Stimulated activated effector memory CD8-positive, alpha-beta T cell treated with anti-CD3 and anti-CD28 coated beads, Interleukin-12 subunit alpha, Interleukin-12 subunit beta, amount 100 ng/mL, for 72 hours (primary cell): ENCODE measurements at regions not wholly inside any gene's neighbourhood (a gene's known extent, or its start where the extent isn't known, plus 50 kb on each side); places are given as distances from the start of the nearest gene placed in this dataset.

Experiments
- ATAC-seq: fragments of 150-1000 bp; cut with Tn5 transposase; 2 replicates; pipeline ENCODE4 v1.10.0; 2021
- DNase-seq, 2 donors: peaks; one replicate each; pipeline ENCODE4 v3.0.0; 2021 to 2022; ENCODE audit warnings: low spot score in 2 of 2
- H3K27ac Mint-ChIP-seq: one replicate; pipeline ENCODE4 v1.8.0; 2022; ENCODE audit warnings: mild to moderate bottlenecking, mixed read lengths
- H3K36me3 Mint-ChIP-seq: one replicate; pipeline ENCODE4 v1.8.0; 2022; ENCODE audit warnings: mild to moderate bottlenecking, mixed read lengths
- H3K4me1 Mint-ChIP-seq: one replicate; pipeline ENCODE4 v1.8.0; 2022; ENCODE audit warnings: mixed read lengths
- H3K4me3 Mint-ChIP-seq: one replicate; pipeline ENCODE4 v1.8.0; 2022; ENCODE audit warnings: mild to moderate bottlenecking, mixed read lengths
- H3K9me3 Mint-ChIP-seq: one replicate; pipeline ENCODE4 v1.8.0; 2022; ENCODE audit warnings: mixed read lengths

GRCh38 chr9:88732128-88732527, 197.2 kb downstream of the NXNL2 start:
- Mint-ChIP-seq H3K27ac (no peak overlapping the region), H3K4me3 (no peak overlapping the region), H3K9me3 (peaks cover 9% of the 10 kb centered on the region), H3K36me3 (no peaks in the 10 kb centered on the region), H3K4me1 (no peaks in the 10 kb centered on the region)
- ATAC-seq (no peak), DNase-seq (no peak)

DNA sequence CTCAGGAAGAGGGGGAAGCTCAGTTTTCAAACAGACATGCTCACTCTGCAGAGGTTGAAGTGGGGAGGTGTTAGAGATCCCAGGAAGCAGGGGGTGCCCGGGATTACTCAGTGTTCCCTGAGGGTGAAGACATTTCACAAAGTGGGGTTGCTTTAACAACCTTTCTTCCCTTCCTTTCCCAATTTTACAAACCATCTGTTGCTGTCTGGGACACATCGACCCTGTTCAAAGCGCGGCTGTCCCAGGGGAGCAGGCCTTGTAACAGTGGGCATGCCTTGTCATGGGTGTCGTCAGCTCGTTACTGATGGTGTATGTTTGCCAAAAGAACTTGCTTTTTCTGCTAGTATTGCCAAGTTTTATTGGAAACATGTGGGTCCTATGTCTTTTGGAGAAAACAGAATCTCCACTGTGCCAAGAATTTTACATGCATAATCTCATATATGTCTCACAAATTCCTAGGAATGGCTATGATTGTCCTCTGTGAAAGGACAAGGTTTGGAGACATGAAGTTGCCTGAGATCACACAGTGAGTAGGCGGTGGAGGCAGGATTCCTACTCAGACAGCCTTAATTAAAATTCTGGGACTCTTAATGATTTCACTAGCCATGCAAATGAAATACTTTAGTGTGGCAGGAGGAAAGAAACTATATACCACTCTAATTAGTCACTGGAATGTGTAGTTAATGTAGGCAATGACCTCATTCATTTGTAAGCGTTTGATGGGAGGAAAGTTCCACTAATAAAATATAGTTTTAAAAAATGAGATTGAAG, 198.9 kb downstream of the NXNL2 start:
- ATAC-seq = no peak
- H3K27ac Mint-ChIP-seq = no peak overlapping the region
- no peak overlapping the region for H3K4me3 Mint-ChIP-seq
- H3K4me1 Mint-ChIP-seq = no peaks in the 10 kb centered on the region
- no peaks in the 10 kb centered on the region for H3K36me3 Mint-ChIP-seq
- DNase-seq = no peak
- H3K9me3 Mint-ChIP-seq = peaks cover 9% of the 10 kb centered on the region

GRCh38 chr9:88734527-88734926, 199.5 kb downstream of the NXNL2 start:
- Mint-ChIP-seq H3K27ac (no peak overlapping the region), H3K4me3 (no peak overlapping the region), H3K36me3 (no peaks in the 10 kb centered on the region), H3K9me3 (peaks cover 6% of the 10 kb centered on the region), H3K4me1 (no peaks in the 10 kb centered on the region)
- ATAC-seq (no peak), DNase-seq (no peak)

DNA sequence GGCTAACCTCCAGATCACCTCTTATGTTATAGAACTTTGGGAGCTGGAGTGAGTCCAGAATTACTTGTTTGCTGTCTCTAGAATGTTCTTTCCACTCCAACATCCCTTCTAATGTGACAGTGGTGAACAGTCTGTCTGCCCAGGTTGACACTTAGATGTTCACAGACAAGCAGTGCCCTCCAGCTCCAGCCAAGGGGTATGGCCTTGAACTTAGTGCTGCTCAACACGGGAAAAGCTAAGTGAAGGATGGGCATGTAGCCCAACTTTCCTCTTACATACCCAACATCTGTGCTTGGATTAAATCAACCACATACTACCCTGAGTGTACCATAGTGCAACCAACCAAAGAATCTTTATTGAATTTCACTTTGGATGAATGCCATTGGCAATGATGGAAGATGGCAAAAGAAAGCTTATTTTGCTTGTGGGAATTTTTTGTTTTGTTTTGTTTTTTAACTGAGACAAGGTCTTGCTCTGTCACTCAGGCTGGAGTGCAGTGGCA, 201.2 kb downstream of the NXNL2 start:
- ATAC-seq (no peak), DNase-seq (no peak)
- H3K9me3 Mint-ChIP-seq = no peaks in the 10 kb centered on the region
- no peak overlapping the region for H3K27ac Mint-ChIP-seq
- H3K36me3 Mint-ChIP-seq = no peaks in the 10 kb centered on the region
- H3K4me3 Mint-ChIP-seq = no peak overlapping the region
- H3K4me1 Mint-ChIP-seq = no peaks in the 10 kb centered on the region

- Mint-ChIP-seq H3K9me3 (no peaks in the 10 kb centered on the region), H3K36me3 (no peaks in the 10 kb centered on the region), H3K4me3 (no peak overlapping the region), H3K27ac (no peak overlapping the region), H3K4me1 (no peaks in the 10 kb centered on the region)
- DNase-seq = no peak
- no peak for ATAC-seq
Measured at GRCh38 chr9:88737031-88737430, 202.1 kb downstream of the NXNL2 start.

- no peaks in the 10 kb centered on the region for H3K9me3 Mint-ChIP-seq
- no peak overlapping the region for H3K27ac Mint-ChIP-seq
- H3K4me3 Mint-ChIP-seq = no peak overlapping the region
- no peaks in the 10 kb centered on the region for H3K36me3 Mint-ChIP-seq
- no peaks in the 10 kb centered on the region for H3K4me1 Mint-ChIP-seq
- DNase-seq (no peak), ATAC-seq (no peak)
Measured at GRCh38 chr9:88737876-88738275, 202.9 kb downstream of the NXNL2 start.

- H3K36me3 Mint-ChIP-seq = no peaks in the 10 kb centered on the region
- no peak for DNase-seq
- H3K4me3 Mint-ChIP-seq = no peak overlapping the region
- no peaks in the 10 kb centered on the region for H3K4me1 Mint-ChIP-seq
- ATAC-seq = no peak
- no peak overlapping the region for H3K27ac Mint-ChIP-seq
- H3K9me3 Mint-ChIP-seq = no peaks in the 10 kb centered on the region
Measured at GRCh38 chr9:88738709-88739108, 203.7 kb downstream of the NXNL2 start.

DNA sequence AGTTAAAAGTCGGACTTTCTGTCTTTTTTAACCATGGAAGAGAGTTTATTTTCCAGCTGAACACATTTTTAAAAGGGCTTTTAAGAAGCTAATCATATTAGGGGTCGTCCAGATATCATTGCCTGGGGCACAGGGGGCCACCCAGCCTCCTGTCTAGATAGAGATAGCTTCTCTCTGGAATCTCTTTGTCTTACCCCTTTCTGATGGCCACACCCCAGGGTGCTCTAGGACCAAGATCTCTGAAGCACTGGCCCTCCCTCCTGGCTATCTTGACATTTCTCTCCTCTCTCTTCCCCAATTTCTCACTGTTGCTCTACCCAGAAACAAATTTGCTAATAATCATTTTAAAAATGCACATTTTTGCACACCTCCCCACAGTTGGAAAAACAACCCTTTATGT, 204.4 kb downstream of the NXNL2 start:
- ATAC-seq (no peak), DNase-seq (no peak)
- Mint-ChIP-seq H3K9me3 (no peaks in the 10 kb centered on the region), H3K27ac (no peak overlapping the region), H3K4me3 (no peak overlapping the region), H3K36me3 (no peaks in the 10 kb centered on the region), H3K4me1 (no peaks in the 10 kb centered on the region)

- no peak overlapping the region for H3K27ac Mint-ChIP-seq
- H3K4me3 Mint-ChIP-seq = no peak overlapping the region
- H3K4me1 Mint-ChIP-seq = no peaks in the 10 kb centered on the region
- ATAC-seq = no peak
- no peaks in the 10 kb centered on the region for H3K9me3 Mint-ChIP-seq
- H3K36me3 Mint-ChIP-seq = no peaks in the 10 kb centered on the region
- no peak for DNase-seq
Measured at GRCh38 chr9:88740844-88741243, 205.9 kb downstream of the NXNL2 start.

- Mint-ChIP-seq H3K27ac (no peak overlapping the region), H3K4me1 (no peaks in the 10 kb centered on the region), H3K9me3 (no peaks in the 10 kb centered on the region), H3K36me3 (no peaks in the 10 kb centered on the region), H3K4me3 (no peak overlapping the region)
- no peak for DNase-seq
- no peak for ATAC-seq
Measured at GRCh38 chr9:88741335-88741734, 206.4 kb downstream of the NXNL2 start.

GRCh38 chr9:88742483-88742882, 207.5 kb downstream of the NXNL2 start:
- no peak overlapping the region for H3K27ac Mint-ChIP-seq
- DNase-seq (no peak), ATAC-seq (no peak)
- no peaks in the 10 kb centered on the region for H3K9me3 Mint-ChIP-seq
- H3K36me3 Mint-ChIP-seq = no peaks in the 10 kb centered on the region
- no peak overlapping the region for H3K4me3 Mint-ChIP-seq
- H3K4me1 Mint-ChIP-seq = no peaks in the 10 kb centered on the region

- ATAC-seq (no peak), DNase-seq (no peak)
- Mint-ChIP-seq H3K27ac (no peak overlapping the region), H3K4me1 (no peaks in the 10 kb centered on the region), H3K36me3 (no peaks in the 10 kb centered on the region), H3K4me3 (no peak overlapping the region), H3K9me3 (no peaks in the 10 kb centered on the region)
Measured at GRCh38 chr9:88742905-88743304, 207.9 kb downstream of the NXNL2 start.

DNA sequence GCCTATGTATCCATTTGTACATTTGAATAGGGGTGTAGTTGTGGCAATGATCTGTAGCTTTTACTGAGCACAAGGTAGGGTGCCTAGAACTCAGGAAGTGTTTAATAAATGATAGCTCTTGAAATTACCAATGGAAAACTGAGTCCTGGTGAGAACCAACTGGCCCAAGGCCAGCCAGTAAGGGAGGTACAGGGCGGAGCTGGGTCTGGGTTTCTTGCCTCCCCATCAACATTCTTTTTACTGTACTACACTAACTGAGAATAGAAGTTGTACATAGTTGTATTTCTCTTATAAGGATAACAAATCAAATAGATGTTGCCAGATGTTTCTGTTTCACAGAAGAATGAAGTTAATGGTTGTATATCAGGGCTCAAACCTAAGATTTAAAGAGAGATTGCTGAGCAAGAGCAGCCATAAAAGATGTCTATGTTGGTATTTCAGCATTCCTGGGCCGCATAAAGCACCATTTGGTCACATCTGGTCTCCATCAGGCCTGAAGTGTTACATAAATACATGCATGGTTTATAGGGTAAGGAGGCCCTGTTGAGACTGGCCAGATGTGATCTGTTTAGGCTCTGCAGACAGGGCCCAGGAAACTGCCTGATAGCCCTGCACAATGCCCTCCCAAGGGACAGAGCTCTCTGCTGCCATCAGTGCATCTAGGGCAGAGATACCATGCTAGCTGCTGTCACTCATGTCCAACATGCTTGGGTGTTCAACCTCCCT, 210.5 kb downstream of the NXNL2 start:
- no peak overlapping the region for H3K27ac Mint-ChIP-seq

GRCh38 chr9:88746029-88746742, 211.2 kb downstream of the NXNL2 start:
- Mint-ChIP-seq H3K4me3 (no peak overlapping the region), H3K4me1 (no peaks in the 10 kb centered on the region), H3K9me3 (no peaks in the 10 kb centered on the region), H3K36me3 (no peaks in the 10 kb centered on the region), H3K27ac (no peak overlapping the region)
- no peak for DNase-seq
- ATAC-seq = no peak

More for the DNA sequence above, 210.5 kb downstream of the NXNL2 start:
- Mint-ChIP-seq H3K4me1 (no peaks in the 10 kb centered on the region), H3K4me3 (no peak overlapping the region), H3K9me3 (no peaks in the 10 kb centered on the region), H3K36me3 (no peaks in the 10 kb centered on the region)
- no peak for ATAC-seq
- no peak for DNase-seq

- no peak for DNase-seq
- no peak overlapping the region for H3K27ac Mint-ChIP-seq
Measured at GRCh38 chr9:88746743-88747398, 211.9 kb downstream of the NXNL2 start.

More at GRCh38 chr9:88746743-88747398, 211.9 kb downstream of the NXNL2 start:
- Mint-ChIP-seq H3K4me3 (no peak overlapping the region), H3K4me1 (no peaks in the 10 kb centered on the region), H3K36me3 (no peaks in the 10 kb centered on the region), H3K9me3 (no peaks in the 10 kb centered on the region)
- ATAC-seq = no peak
